Endothelial cell of umbilical vein (primary cell): ENCODE measurements at regions not wholly inside any gene's neighbourhood (a gene's known extent, or its start where the extent isn't known, plus 50 kb on each side); places are given as distances from the start of the nearest gene placed in this dataset.

Experiments used
- BruUV-seq: library from RNA; stranded (reverse); fragments of 400-500 nt; replicated peaks from 2 replicates; lab custom pipeline; 2021; lab: Mats Ljungman, UMichigan
- CTCF ChIA-PET: fragments of 300-600, 350-600 bp; sonication (Branson Sonifier 250); formaldehyde crosslinking; loops from one replicate; lab custom pipeline; 2021; ENCODE audit warnings: antibody characterized with exemption, inconsistent platforms; lab: Charles Lee
- POLR2A ChIA-PET: fragments of 300-600, 350-600 bp; sonication (Branson Sonifier 250); formaldehyde crosslinking; loops from one replicate; lab custom pipeline; 2021; ENCODE audit warnings: antibody characterized with exemption, inconsistent platforms; lab: Charles Lee
- DNase-seq: peaks from one replicate; pipeline ENCODE4 v3.0.0-alpha.2; 2011; ENCODE audit warnings: low read depth, low spot score
- FAIRE-seq: peaks from 2 replicates; lab custom pipeline; 2011; peaks lifted over from hg19 to GRCh38; lab: Jason Lieb, UNC
- H2AFZ ChIP-seq: 2 replicates; pipeline ENCODE4 v1.6.0; 2012; ENCODE audit warnings: low read depth, low read length, control low read depth, inconsistent platforms
- H3K27ac ChIP-seq: 2 replicates; pipeline ENCODE4 v1.5.1; 2011; ENCODE audit warnings: low read depth, mild to moderate bottlenecking, control low read depth, low read length, moderate library complexity; ENCODE audit not compliant: insufficient read depth
- H3K27me3 ChIP-seq, 2 experiments: 2 replicates each; pipeline versions ENCODE4 v1.6.0 to v1.6.1; 2011; ENCODE audit warnings: low read length in 2 of 2, mixed read lengths in 1 of 2; ENCODE audit not compliant: control insufficient read depth in 2 of 2, insufficient read depth in 2 of 2
- H3K36me3 ChIP-seq, 2 experiments: 2 replicates in 1 of 2; 3 replicates in 1 of 2; pipeline ENCODE4 v1.5.1; 2011; ENCODE audit warnings: low read length in 2 of 2, mild to moderate bottlenecking in 1 of 2, moderate library complexity in 1 of 2; ENCODE audit not compliant: control insufficient read depth in 2 of 2, insufficient read depth in 2 of 2; ENCODE audit errors: extremely low read depth in 1 of 2
- H3K4me1 ChIP-seq: 3 replicates; pipeline ENCODE4 v1.5.1; 2011; ENCODE audit warnings: mild to moderate bottlenecking, low read length; ENCODE audit not compliant: control insufficient read depth, insufficient read depth; ENCODE audit errors: extremely low read depth
- H3K4me2 ChIP-seq: 2 replicates; pipeline ENCODE4 v1.6.1; 2011; ENCODE audit warnings: low read length, control low read depth, mixed read lengths; ENCODE audit not compliant: insufficient read depth
- H3K4me3 ChIP-seq, 3 experiments: fragments of 200-600 bp in 1 of 3; sonication (generic), shearing (Covaris generic) in 1 of 3; replicated peaks in 1 of 3; 2 replicates each; pipeline ENCODE4 v1.5.1; 2011 to 2016; ENCODE audit warnings: control low read depth in 3 of 3, low read length in 3 of 3, mild to moderate bottlenecking in 2 of 3, inconsistent platforms in 1 of 3, low read depth in 1 of 3, moderate library complexity in 1 of 3; ENCODE audit not compliant: insufficient read depth in 1 of 3
- H3K79me2 ChIP-seq: 2 replicates; pipeline ENCODE4 v1.6.0; 2012; ENCODE audit warnings: low read length, inconsistent platforms; ENCODE audit not compliant: control insufficient read depth, insufficient read depth
- H3K9ac ChIP-seq: replicated peaks from 2 replicates; pipeline ENCODE3; 2011; ENCODE audit warnings: low read length, control low read depth; ENCODE audit not compliant: insufficient read depth; ENCODE audit errors: extremely low read depth
- H3K9me1 ChIP-seq: replicated peaks from 3 replicates; pipeline ENCODE4 v1.6.0; 2011; ENCODE audit warnings: mild to moderate bottlenecking, low read length; ENCODE audit not compliant: control insufficient read depth, insufficient read depth; ENCODE audit errors: extremely low read depth
- H3K9me3 ChIP-seq: replicated peaks from 2 replicates; pipeline ENCODE4 v1.5.1; 2012; ENCODE audit warnings: low read length, inconsistent platforms; ENCODE audit not compliant: control insufficient read depth, insufficient read depth
- H4K20me1 ChIP-seq: replicated peaks from 2 replicates; pipeline ENCODE3; 2011; ENCODE audit warnings: mild to moderate bottlenecking, low read length; ENCODE audit not compliant: control insufficient read depth, insufficient read depth; ENCODE audit errors: extremely low read depth
- CTCF ChIP-seq, 2 donors: IDR thresholded peaks; 1 replicate in 1 of 2; 2 replicates in 1 of 2; pipeline ENCODE4 v1.5.1; 2011; ENCODE audit warnings: low read length in 2 of 2, mild to moderate bottlenecking in 2 of 2, moderate library complexity in 2 of 2, control low read depth in 1 of 2, inconsistent platforms in 1 of 2, low read depth in 1 of 2; ENCODE audit not compliant: insufficient read depth in 1 of 2; ENCODE audit errors: extremely low read depth in 1 of 2
- EZH2 ChIP-seq: IDR thresholded peaks from 2 replicates; pipeline ENCODE4 v1.6.1; 2012; ENCODE audit warnings: borderline replicate concordance, low read depth, mild to moderate bottlenecking, moderate library complexity, low read length, inconsistent platforms; ENCODE audit not compliant: severe bottlenecking
- FOS ChIP-seq: IDR thresholded peaks from 2 replicates; pipeline ENCODE4 v1.6.1; 2011; ENCODE audit warnings: mild to moderate bottlenecking, low read length, moderate library complexity, borderline replicate concordance; ENCODE audit not compliant: insufficient read depth
- GATA2 ChIP-seq: IDR thresholded peaks from 2 replicates; pipeline ENCODE4 v1.7.0; 2011; ENCODE audit warnings: low read depth, mild to moderate bottlenecking, moderate library complexity, mixed read lengths, low read length; ENCODE audit not compliant: insufficient read length, insufficient read depth
- JUN ChIP-seq: IDR thresholded peaks from 2 replicates; pipeline ENCODE4 v1.6.1; 2011; ENCODE audit warnings: borderline replicate concordance, low read depth; ENCODE audit not compliant: insufficient read length, insufficient read depth
- MAX ChIP-seq: IDR thresholded peaks from 2 replicates; pipeline ENCODE4 v1.6.1; 2011; ENCODE audit not compliant: insufficient read depth, insufficient read length
- MYC ChIP-seq: IDR thresholded peaks from one replicate; pipeline ENCODE4 v1.6.1; 2011; ENCODE audit warnings: mild to moderate bottlenecking, low read depth, low read length
- POLR2A ChIP-seq: IDR thresholded peaks from 2 replicates; pipeline ENCODE4 v1.6.1; 2012; ENCODE audit warnings: low read depth, mild to moderate bottlenecking, control low read depth, low read length
- POLR2AphosphoS5 ChIP-seq: IDR thresholded peaks from 2 replicates; pipeline ENCODE4 v1.6.1; 2012; ENCODE audit warnings: low read depth, mild to moderate bottlenecking, control low read depth, low read length, moderate library complexity; ENCODE audit not compliant: insufficient read depth
- dilution Hi-C: fragments of 300-500 bp; cut with MboI; formaldehyde crosslinking; loops from one replicate; pipeline ENCODE4 v1.15.0; 2019; ENCODE audit warnings: low sequenced_read_pairs; ENCODE audit not compliant: extremely low pct_ligation_motif_present
- intact Hi-C: fragments of 100-400 bp; cut with micrococcal nuclease; formaldehyde crosslinking; loops from one replicate; pipeline ENCODE4 v1.10.0; 2022

GRCh38 chr6:144957236-144957937, 672.3 kb downstream of the UTRN start:
- FAIRE-seq (no peak), DNase-seq (no peak)
- Histone ChIP-seq H3K4me1 (no peaks in the 10 kb centered on the region), H3K27ac (no peak overlapping the region), H3K9ac (no peak overlapping the region), H4K20me1 (no peaks in the 10 kb centered on the region), H3K9me3 (no peaks in the 10 kb centered on the region), H3K4me3 (no peak overlapping the region), H3K36me3 (no peaks in the 10 kb centered on the region), H2AFZ (no peak overlapping the region), H3K79me2 (no peaks in the 10 kb centered on the region), H3K27me3 (no peaks in the 10 kb centered on the region), H3K9me1 (no peaks in the 10 kb centered on the region), H3K4me2 (no peak overlapping the region)
- POLR2A ChIA-PET, result no interaction called here
- no TSS peak for BruUV-seq
- CTCF ChIA-PET, result interaction anchor here (1.8 kb wide), 1 partner anchor 10 kb away, joined by 5 read pairs; no protein-coding TSS in a partner anchor
- intact Hi-C loops (no loop called here), dilution Hi-C loops (no loop called here)
- TF ChIP-seq MAX, result no peak
- TF ChIP-seq MYC, result no peak
- TF ChIP-seq GATA2, result no peak
- no peak for TF ChIP-seq POLR2A
- TF ChIP-seq CTCF (IDR thresholded peaks at IDR 0.05; ENCODE audit: extremely low read depth in 1 of 2, insufficient read depth in 1 of 2, low read depth in 1 of 2, low read length in 2 of 2), result no peak
- TF ChIP-seq POLR2AphosphoS5, result no peak
- TF ChIP-seq JUN, result no peak
- TF ChIP-seq EZH2, result no peak
- no peak for TF ChIP-seq FOS
